ENCODE measurements at regions not wholly inside any gene's neighbourhood (a gene's known extent, or its start where the extent isn't known, plus 50 kb on each side); places are given as distances from the start of the nearest gene placed in this dataset.

- TF ChIP-seq, protein P1, sequence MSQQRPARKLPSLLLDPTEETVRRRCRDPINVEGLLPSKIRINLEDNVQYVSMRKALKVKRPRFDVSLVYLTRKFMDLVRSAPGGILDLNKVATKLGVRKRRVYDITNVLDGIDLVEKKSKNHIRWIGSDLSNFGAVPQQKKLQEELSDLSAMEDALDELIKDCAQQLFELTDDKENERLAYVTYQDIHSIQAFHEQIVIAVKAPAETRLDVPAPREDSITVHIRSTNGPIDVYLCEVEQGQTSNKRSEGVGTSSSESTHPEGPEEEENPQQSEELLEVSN (IDR thresholded peaks at IDR 0.05; ENCODE audit: borderline replicate concordance, low read depth) = no peak
- no peak for TF ChIP-seq RCOR1 (IDR thresholded peaks at IDR 0.05; ENCODE audit: low read depth, low read length)
Measured at GRCh38 chr1:29433830-29434229, 197.5 kb downstream of the PTPRU start (continued).

GRCh38 chr1:29431138-29431537 is 194.8 kb downstream of the PTPRU start:
- 0% methylated on average over 3 of the region's 3 CpGs for WGBS (ENCODE audit: missing lambda C conversion rate)
- CTCF ChIA-PET = interaction anchor here (1.5 kb wide), 1 partner anchor 9 kb away, joined by 4 read pairs; no protein-coding TSS in a partner anchor
- POLR2A ChIA-PET = no interaction called here
- ATAC-seq (no peak), DNase-seq (ENCODE audit: low read depth in 1 of 2, low spot score in 1 of 2) (no peak), FAIRE-seq (no peak)
- Histone ChIP-seq H3K9me3 (no peaks in the 10 kb centered on the region), H3K4me1 (no peaks in the 10 kb centered on the region), H3K27ac (no peak overlapping the region), H3K4me2 (no peak overlapping the region), H3K4me3 (no peak overlapping the region)
- no peak for TF ChIP-seq POLR2A (IDR thresholded peaks at IDR 0.05; ENCODE audit: low read length)
- TF ChIP-seq ELK1 (IDR thresholded peaks at IDR 0.05; ENCODE audit: low read depth, low read length) = no peak
- TF ChIP-seq FOXS1 (CRISPR knock-in tag; IDR thresholded peaks at IDR 0.05) = no peak
- TF ChIP-seq ZSCAN20 (CRISPR knock-in tag; IDR thresholded peaks at IDR 0.05) = no peak
- TF ChIP-seq CHD2 (IDR thresholded peaks at IDR 0.05; ENCODE audit: low read length, partially characterized antibody) = no peak
- no peak for TF ChIP-seq RARB (CRISPR knock-in tag; IDR thresholded peaks at IDR 0.05)
- no peak for TF ChIP-seq CBX8 (IDR thresholded peaks at IDR 0.05)
- TF ChIP-seq NFE2L2 (conservative IDR thresholded peaks at IDR 0.05; ENCODE audit: low read length) = no peak
- no peak for TF ChIP-seq EP300 (IDR thresholded peaks at IDR 0.05)
- no peak for TF ChIP-seq REST (IDR thresholded peaks at IDR 0.05)
- TF ChIP-seq, protein P2, sequence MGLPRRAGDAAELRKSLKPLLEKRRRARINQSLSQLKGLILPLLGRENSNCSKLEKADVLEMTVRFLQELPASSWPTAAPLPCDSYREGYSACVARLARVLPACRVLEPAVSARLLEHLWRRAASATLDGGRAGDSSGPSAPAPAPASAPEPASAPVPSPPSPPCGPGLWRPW (IDR thresholded peaks at IDR 0.05) = no peak
- TF ChIP-seq TFCP2L1 (CRISPR knock-in tag; IDR thresholded peaks at IDR 0.05) = no peak

GRCh38 chr1:29429656-29430055 is 193.3 kb downstream of the PTPRU start:
- no peak for TF ChIP-seq RAD21 (conservative IDR thresholded peaks at IDR 0.05 in 1 of 2, IDR thresholded peaks at IDR 0.05 in 1 of 2)
- TF ChIP-seq, protein P3, sequence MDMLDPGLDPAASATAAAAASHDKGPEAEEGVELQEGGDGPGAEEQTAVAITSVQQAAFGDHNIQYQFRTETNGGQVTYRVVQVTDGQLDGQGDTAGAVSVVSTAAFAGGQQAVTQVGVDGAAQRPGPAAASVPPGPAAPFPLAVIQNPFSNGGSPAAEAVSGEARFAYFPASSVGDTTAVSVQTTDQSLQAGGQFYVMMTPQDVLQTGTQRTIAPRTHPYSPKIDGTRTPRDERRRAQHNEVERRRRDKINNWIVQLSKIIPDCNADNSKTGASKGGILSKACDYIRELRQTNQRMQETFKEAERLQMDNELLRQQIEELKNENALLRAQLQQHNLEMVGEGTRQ (IDR thresholded peaks at IDR 0.05) = no peak
- no peak for TF ChIP-seq HMGXB4 (CRISPR knock-in tag; IDR thresholded peaks at IDR 0.05; ENCODE audit: borderline replicate concordance)
- TF ChIP-seq GATA3 (IDR thresholded peaks at IDR 0.05; ENCODE audit: borderline replicate concordance) = no peak
- TF ChIP-seq HOXB13 (CRISPR knock-in tag; IDR thresholded peaks at IDR 0.05; ENCODE audit: low read depth) = no peak
- no peak for TF ChIP-seq NPAS2 (CRISPR knock-in tag; IDR thresholded peaks at IDR 0.05; ENCODE audit: borderline replicate concordance)
- TF ChIP-seq FOXS1 (CRISPR knock-in tag; IDR thresholded peaks at IDR 0.05) = no peak
- TF ChIP-seq KDM5A (IDR thresholded peaks at IDR 0.05) = no peak
- TF ChIP-seq HEYL (CRISPR knock-in tag; IDR thresholded peaks at IDR 0.05) = no peak
- TF ChIP-seq MYC (IDR thresholded peaks at IDR 0.05; ENCODE audit: borderline replicate concordance, low read length) = no peak
- no peak for TF ChIP-seq CHD2 (IDR thresholded peaks at IDR 0.05; ENCODE audit: low read length, partially characterized antibody)
- TF ChIP-seq EP300 (IDR thresholded peaks at IDR 0.05) = no peak
- TF ChIP-seq MAZ (IDR thresholded peaks at IDR 0.05; ENCODE audit: borderline replicate concordance, low read depth, low read length) = no peak
- no peak for TF ChIP-seq REST (IDR thresholded peaks at IDR 0.05)
- FAIRE-seq (no peak), ATAC-seq (no peak), DNase-seq (ENCODE audit: low read depth in 1 of 2, low spot score in 1 of 2) (no peak)
- POLR2A ChIA-PET = no interaction called here
- Histone ChIP-seq H3K4me2 (no peak overlapping the region), H3K4me1 (no peaks in the 10 kb centered on the region), H3K27ac (no peak overlapping the region), H3K9me3 (no peaks in the 10 kb centered on the region), H3K4me3 (no peak overlapping the region)
- CTCF ChIA-PET = no interaction called here
- WGBS (ENCODE audit: missing lambda C conversion rate) = 7% methylated on average over 2 of the region's 2 CpGs
